HL-60 (cell line): ENCODE measurements at regions not wholly inside any gene's neighbourhood (a gene's known extent, or its start where the extent isn't known, plus 50 kb on each side); places are given as distances from the start of the nearest gene placed in this dataset.

Experiments used
- CTCF ChIP-seq: IDR thresholded peaks from one replicate; pipeline ENCODE4 v1.5.1; 2011; ENCODE audit warnings: low read length, control low read depth, inconsistent platforms; ENCODE audit not compliant: insufficient read depth
- GABPA ChIP-seq: IDR thresholded peaks from 2 replicates; pipeline ENCODE4 v1.6.1; 2012; ENCODE audit warnings: low read depth

GRCh38 chrX:63250253-63250868 lies 100.8 kb downstream of the SPIN4 start:
- TF ChIP-seq CTCF (peak; percentile 67), GABPA (no peak)
